CD14-positive monocyte (primary cell): ENCODE measurements at regions not wholly inside any gene's neighbourhood (a gene's known extent, or its start where the extent isn't known, plus 50 kb on each side); places are given as distances from the start of the nearest gene placed in this dataset.
"Not testable (repeated sequence)": the region's sequence is repeated elsewhere in the genome, so short reads cannot be mapped to it uniquely, and the experiment has no call there.

ENCODE experiments used
- DNase-seq, 3 donors: peaks; one replicate each; pipeline ENCODE4 v3.0.0-alpha.2; 2011 to 2022
- H2AFZ ChIP-seq: 2 replicates; pipeline ENCODE4 v1.6.0; 2012; ENCODE audit warnings: mild to moderate bottlenecking, low read depth, low read length, inconsistent platforms; ENCODE audit not compliant: insufficient read depth, poor library complexity, severe bottlenecking
- H3K27ac ChIP-seq, 2 donors: 1 replicate in 1 of 2; 2 replicates in 1 of 2; pipeline ENCODE4 v1.5.1; 2012 to 2013; ENCODE audit warnings: low read length in 2 of 2, control low read depth in 1 of 2, inconsistent platforms in 1 of 2, low read depth in 1 of 2, mild to moderate bottlenecking in 1 of 2
- H3K27me3 ChIP-seq, 2 donors: one replicate each; pipeline versions ENCODE4 v1.6.0 to v1.6.1; 2011 to 2013; ENCODE audit warnings: low read length in 2 of 2; ENCODE audit not compliant: control insufficient read depth in 2 of 2, insufficient read depth in 2 of 2
- H3K36me3 ChIP-seq, 2 donors: replicated peaks in 1 of 2; 1 replicate in 1 of 2; 2 replicates in 1 of 2; pipeline versions ENCODE4 v1.5.1 to v1.6.1; 2012 to 2013; ENCODE audit warnings: low read length in 2 of 2, control low read depth in 1 of 2, inconsistent platforms in 1 of 2, mild to moderate bottlenecking in 1 of 2; ENCODE audit not compliant: insufficient read depth in 2 of 2, control insufficient read depth in 1 of 2
- H3K4me1 ChIP-seq, 2 donors: 1 replicate in 1 of 2; 2 replicates in 1 of 2; pipeline versions ENCODE4 v1.5.1 to v1.6.1; 2012 to 2013; ENCODE audit warnings: low read length in 2 of 2, control low read depth in 1 of 2, inconsistent platforms in 1 of 2, mild to moderate bottlenecking in 1 of 2, moderate library complexity in 1 of 2; ENCODE audit not compliant: insufficient read depth in 2 of 2, control insufficient read depth in 1 of 2
- H3K4me2 ChIP-seq: replicated peaks from 2 replicates; pipeline ENCODE3; 2012; ENCODE audit warnings: low read length, moderate library complexity, mild to moderate bottlenecking; ENCODE audit not compliant: poor library complexity, severe bottlenecking; ENCODE audit errors: extremely low read depth
- H3K4me3 ChIP-seq, 3 experiments: fragments of 200-600 bp in 1 of 3; sonication (generic) in 1 of 3; replicated peaks in 1 of 3; 1 replicate in 2 of 3; 2 replicates in 1 of 3; pipeline ENCODE4 v1.5.1; 2011 to 2013; ENCODE audit warnings: low read length in 3 of 3, mild to moderate bottlenecking in 3 of 3, control low read depth in 2 of 3, low read depth in 2 of 3, inconsistent platforms in 1 of 3, moderate library complexity in 1 of 3
- H3K79me2 ChIP-seq: 2 replicates; pipeline ENCODE4 v1.6.0; 2012; ENCODE audit warnings: mild to moderate bottlenecking, control low read depth, inconsistent platforms, low read length, moderate library complexity; ENCODE audit not compliant: insufficient read depth
- H3K9ac ChIP-seq: 2 replicates; pipeline ENCODE4 v1.6.0; 2017; ENCODE audit warnings: low read length, mild to moderate bottlenecking; ENCODE audit not compliant: insufficient read depth, poor library complexity, severe bottlenecking
- H3K9me3 ChIP-seq, 2 donors: replicated peaks in 1 of 2; 1 replicate in 1 of 2; 2 replicates in 1 of 2; pipeline versions ENCODE4 v1.5.1 to v1.6.1; 2012 to 2013; ENCODE audit warnings: low read length in 2 of 2, control low read depth in 1 of 2; ENCODE audit not compliant: control insufficient read depth in 1 of 2, insufficient read depth in 1 of 2
- H4K20me1 ChIP-seq: 2 replicates; pipeline ENCODE4 v1.6.0; 2012; ENCODE audit warnings: mild to moderate bottlenecking, low read length, control low read depth, moderate library complexity; ENCODE audit not compliant: insufficient read depth
- H3K27ac Mint-ChIP-seq, 7 donors: one replicate each; pipeline ENCODE4 v1.8.0; 2020; ENCODE audit warnings: mild to moderate bottlenecking in 7 of 7, mixed read lengths in 7 of 7, moderate library complexity in 6 of 7, inconsistent platforms in 2 of 7
- H3K27me3 Mint-ChIP-seq, 3 donors: one replicate each; pipeline ENCODE4 v1.8.0; 2021 to 2022; ENCODE audit warnings: low read depth in 3 of 3, mild to moderate bottlenecking in 3 of 3, mixed read lengths in 3 of 3, moderate library complexity in 3 of 3, inconsistent platforms in 1 of 3
- H3K36me3 Mint-ChIP-seq, 2 donors: one replicate each; pipeline ENCODE4 v1.8.0; 2020; ENCODE audit warnings: mixed read lengths in 2 of 2, inconsistent platforms in 1 of 2, mild to moderate bottlenecking in 1 of 2
- H3K4me1 Mint-ChIP-seq: one replicate; pipeline ENCODE4 v1.8.0; 2020; ENCODE audit warnings: mild to moderate bottlenecking, mixed read lengths
- H3K4me3 Mint-ChIP-seq, 2 donors: one replicate each; pipeline ENCODE4 v1.8.0; 2020; ENCODE audit warnings: mild to moderate bottlenecking in 2 of 2, mixed read lengths in 2 of 2, moderate library complexity in 1 of 2
- H3K9me3 Mint-ChIP-seq, 7 donors: one replicate each; pipeline ENCODE4 v1.8.0; 2020 to 2022; ENCODE audit warnings: mixed read lengths in 7 of 7, mild to moderate bottlenecking in 6 of 7, moderate library complexity in 6 of 7, inconsistent platforms in 2 of 7
- WGBS: methylation state at CpG from one replicate; pipeline ENCODE4 v1.1.5; 2013; ENCODE audit warnings: missing lambda C conversion rate; ENCODE audit not compliant: insufficient coverage; 5-methylcytosine and 5-hydroxymethylcytosine counted together
- intact Hi-C, 2 donors: fragments of 100-400 bp; cut with micrococcal nuclease; formaldehyde crosslinking; loops; one replicate each; pipeline versions ENCODE4 v1.15.0 to v1.15.1; 2023
- TF ChIP-seq, protein P1 (sequence below): fragments of 200-600 bp; IDR thresholded peaks from one replicate; pipeline ENCODE4 v1.8.0; 2022; ENCODE audit warnings: antibody characterized with exemption, mild to moderate bottlenecking

DNA sequence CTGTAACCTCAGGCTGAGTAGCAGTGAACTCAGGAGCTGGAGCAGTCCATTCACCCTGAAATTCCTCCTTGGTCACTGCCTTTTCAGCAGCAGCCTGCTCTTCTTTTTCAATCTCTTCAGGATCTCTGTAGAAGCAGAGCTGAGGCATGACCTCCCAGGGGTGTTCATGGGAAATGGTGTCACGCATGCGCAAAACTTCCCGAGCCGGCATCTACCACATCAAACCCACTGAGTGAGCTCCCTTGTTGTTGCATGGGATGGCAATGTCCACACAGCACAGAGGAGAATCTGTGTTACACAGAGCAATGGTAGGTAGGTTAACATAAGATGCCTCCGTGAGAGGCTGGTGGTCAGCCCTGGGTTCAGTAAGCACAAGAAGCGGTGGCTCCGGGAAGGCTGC is 355.8 kb upstream of the PSMD7 start:
- not testable (repeated sequence) for H3K4me2 ChIP-seq

DNA sequence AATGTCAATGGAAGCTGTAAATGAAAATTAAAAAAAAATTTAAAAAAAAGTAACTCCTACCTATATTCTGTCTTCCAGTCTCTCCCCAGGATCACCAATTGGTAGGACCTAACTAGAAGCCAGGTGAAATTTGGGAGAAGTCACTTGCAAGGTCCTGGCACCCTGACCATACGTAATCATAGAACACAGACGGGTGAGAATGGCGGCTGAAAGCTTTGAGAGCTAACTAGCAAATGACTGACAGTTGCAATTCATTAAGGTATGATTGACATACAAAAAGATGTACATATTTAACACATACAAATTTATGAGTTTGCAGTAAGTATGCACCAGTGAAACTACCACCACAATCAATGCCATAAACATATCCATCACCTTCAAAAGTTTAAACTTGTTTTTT is 372.7 kb upstream of the PSMD7 start:
- H3K79me2 ChIP-seq: no peaks in the 10 kb centered on the region
- H3K27me3 Mint-ChIP-seq: peaks cover 2% of the 10 kb centered on the region in 3 donors
- H3K4me2 ChIP-seq: no peak overlapping the region
- no peak overlapping the region for H2AFZ ChIP-seq
- H3K36me3 ChIP-seq: no peaks in the 10 kb centered on the region
- no peaks in the 10 kb centered on the region for H3K4me1 Mint-ChIP-seq
- intact Hi-C loops: no loop called here
- no CpG with 5 or more reads among the region's 3 CpGs for WGBS
- H3K4me3 Mint-ChIP-seq: no peak overlapping the region
- no peak overlapping the region for H3K9ac ChIP-seq
- peaks cover 0 to 4% of the 10 kb centered on the region in 2 donors for H3K9me3 ChIP-seq
- peaks cover 0 to 23% (median 10%) of the 10 kb centered on the region in 7 donors for H3K9me3 Mint-ChIP-seq
- DNase-seq: no peak
- H3K4me1 ChIP-seq: no peaks in the 10 kb centered on the region
- H3K4me3 ChIP-seq: no peak overlapping the region
- H3K27ac Mint-ChIP-seq: no peak overlapping the region
- H3K36me3 Mint-ChIP-seq: no peaks in the 10 kb centered on the region
- no peak overlapping the region for H3K27ac ChIP-seq
- no peaks in the 10 kb centered on the region for H4K20me1 ChIP-seq
- TF ChIP-seq, protein P1, sequence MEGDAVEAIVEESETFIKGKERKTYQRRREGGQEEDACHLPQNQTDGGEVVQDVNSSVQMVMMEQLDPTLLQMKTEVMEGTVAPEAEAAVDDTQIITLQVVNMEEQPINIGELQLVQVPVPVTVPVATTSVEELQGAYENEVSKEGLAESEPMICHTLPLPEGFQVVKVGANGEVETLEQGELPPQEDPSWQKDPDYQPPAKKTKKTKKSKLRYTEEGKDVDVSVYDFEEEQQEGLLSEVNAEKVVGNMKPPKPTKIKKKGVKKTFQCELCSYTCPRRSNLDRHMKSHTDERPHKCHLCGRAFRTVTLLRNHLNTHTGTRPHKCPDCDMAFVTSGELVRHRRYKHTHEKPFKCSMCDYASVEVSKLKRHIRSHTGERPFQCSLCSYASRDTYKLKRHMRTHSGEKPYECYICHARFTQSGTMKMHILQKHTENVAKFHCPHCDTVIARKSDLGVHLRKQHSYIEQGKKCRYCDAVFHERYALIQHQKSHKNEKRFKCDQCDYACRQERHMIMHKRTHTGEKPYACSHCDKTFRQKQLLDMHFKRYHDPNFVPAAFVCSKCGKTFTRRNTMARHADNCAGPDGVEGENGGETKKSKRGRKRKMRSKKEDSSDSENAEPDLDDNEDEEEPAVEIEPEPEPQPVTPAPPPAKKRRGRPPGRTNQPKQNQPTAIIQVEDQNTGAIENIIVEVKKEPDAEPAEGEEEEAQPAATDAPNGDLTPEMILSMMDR: no peak
- H3K27me3 ChIP-seq: no peaks in the 10 kb centered on the region

More for the DNA sequence above, 355.8 kb upstream of the PSMD7 start:
- H3K36me3 ChIP-seq, intact Hi-C loops, H3K79me2 ChIP-seq, H3K27me3 Mint-ChIP-seq, H3K36me3 Mint-ChIP-seq, H4K20me1 ChIP-seq, H3K4me3 Mint-ChIP-seq, H3K4me1 Mint-ChIP-seq, H3K9me3 Mint-ChIP-seq, H2AFZ ChIP-seq, H3K27ac Mint-ChIP-seq, DNase-seq, H3K4me3 ChIP-seq, H3K27ac ChIP-seq, H3K27me3 ChIP-seq, H3K9ac ChIP-seq, H3K4me1 ChIP-seq, H3K9me3 ChIP-seq: not testable (repeated sequence)
- WGBS: 100% methylated on average over 3 of the region's 7 CpGs
